H1 (cell line): ENCODE measurements at regions not wholly inside any gene's neighbourhood (a gene's known extent, or its start where the extent isn't known, plus 50 kb on each side); places are given as distances from the start of the nearest gene placed in this dataset.

Experiments
- CBX8 ChIP-seq: fragments of 300-800, 300-1000 bp; sonication (generic); IDR thresholded peaks from 2 replicates; pipeline ENCODE4 v1.7.1; 2016; ENCODE audit warnings: low read depth, low read length, borderline replicate concordance
- SIN3A ChIP-seq, 2 experiments: IDR thresholded peaks in 1 of 2; conservative IDR thresholded peaks in 1 of 2; 2 replicates each; pipeline ENCODE4 v1.6.1; 2011 to 2012; ENCODE audit warnings: low read length in 2 of 2, improper control_type of control experiment in 1 of 2, low read depth in 1 of 2, mild to moderate bottlenecking in 1 of 2
- SIX5 ChIP-seq: IDR thresholded peaks from 2 replicates; pipeline ENCODE4 v1.6.1; 2011; ENCODE audit warnings: mild to moderate bottlenecking, low read depth, low read length

- TF ChIP-seq SIX5 (no peak), CBX8 (no peak), SIN3A (conservative IDR thresholded peaks at IDR 0.05 in 1 of 2, IDR thresholded peaks at IDR 0.05 in 1 of 2; ENCODE audit: low read depth in 1 of 2, low read length in 2 of 2) (no peak)
Observed at GRCh38 chr2:234341306-234341985, 155.4 kb downstream of the ARL4C start (continued).
